HPDE6-E6E7 (cell line): ENCODE measurements at regions not wholly inside any gene's neighbourhood (a gene's known extent, or its start where the extent isn't known, plus 50 kb on each side); places are given as distances from the start of the nearest gene placed in this dataset.
"Not testable (repeated sequence)": the region's sequence is repeated elsewhere in the genome, so short reads cannot be mapped to it uniquely, and the experiment has no call there.

Experiments
- DNase-seq: peaks from one replicate; pipeline ENCODE4 v3.0.0; 2011; ENCODE audit warnings: missing footprints; ENCODE audit errors: extremely low spot score

- DNase-seq, result no peak
Observed at GRCh38 chr20:22848364-22848763, 186.7 kb upstream of the SSTR4 start.

GRCh38 chr20:22851679-22852346 lies 183.3 kb upstream of the SSTR4 start:
- not testable (repeated sequence) for DNase-seq

- no peak for DNase-seq
Observed at GRCh38 chr20:22861231-22861980, 173.7 kb upstream of the SSTR4 start.

GRCh38 chr20:22861990-22862389 lies 173.1 kb upstream of the SSTR4 start:
- DNase-seq, result no peak

GRCh38 chr20:22862671-22863230 lies 172.4 kb upstream of the SSTR4 start:
- DNase-seq, result no peak

- DNase-seq, result no peak
Observed at GRCh38 chr20:22863826-22864225, 171.3 kb upstream of the SSTR4 start.

GRCh38 chr20:22866812-22867341 lies 168.2 kb upstream of the SSTR4 start:
- DNase-seq, result no peak

- DNase-seq, result no peak
Observed at GRCh38 chr20:22878166-22878565, 156.9 kb upstream of the SSTR4 start.

- no peak for DNase-seq
Observed at GRCh38 chr20:22880277-22880676, 154.8 kb upstream of the SSTR4 start.

GRCh38 chr20:22887796-22888195 lies 147.3 kb upstream of the SSTR4 start:
- DNase-seq, result no peak

GRCh38 chr20:22890594-22891300 lies 144.4 kb upstream of the SSTR4 start:
- DNase-seq, result no peak

- no peak for DNase-seq
Observed at GRCh38 chr20:22901164-22901563, 133.9 kb upstream of the SSTR4 start.

GRCh38 chr20:22901921-22902320 lies 133.2 kb upstream of the SSTR4 start:
- no peak for DNase-seq

GRCh38 chr20:22904386-22904785 lies 130.7 kb upstream of the SSTR4 start:
- no peak for DNase-seq

- no peak for DNase-seq
Observed at GRCh38 chr20:22904905-22905304, 130.2 kb upstream of the SSTR4 start.

- no peak for DNase-seq
Observed at GRCh38 chr20:22905658-22906057, 129.5 kb upstream of the SSTR4 start.

GRCh38 chr20:22908437-22908836 lies 126.7 kb upstream of the SSTR4 start:
- DNase-seq, result no peak

GRCh38 chr20:22908944-22909343 lies 126.2 kb upstream of the SSTR4 start:
- no peak for DNase-seq

GRCh38 chr20:22909436-22909835 lies 125.7 kb upstream of the SSTR4 start:
- no peak for DNase-seq

- DNase-seq, result no peak
Observed at GRCh38 chr20:22910287-22910852, 124.7 kb upstream of the SSTR4 start.

- no peak for DNase-seq
Observed at GRCh38 chr20:22914291-22914690, 120.8 kb upstream of the SSTR4 start.

- DNase-seq, result no peak
Observed at GRCh38 chr20:22915512-22915911, 119.6 kb upstream of the SSTR4 start.
